DOHH2 (cell line): ENCODE measurements at regions not wholly inside any gene's neighbourhood (a gene's known extent, or its start where the extent isn't known, plus 50 kb on each side); places are given as distances from the start of the nearest gene placed in this dataset.

Experiments
- H3F3A ChIP-seq: fragments of 200-600 bp; sonication (generic), shearing (Covaris generic); 2 replicates; pipeline ENCODE4 v1.6.0; 2016; ENCODE audit warnings: antibody characterized with exemption, mild to moderate bottlenecking; ENCODE audit not compliant: control insufficient read depth, insufficient read depth
- H3K27ac ChIP-seq: fragments of 200-600 bp; sonication (generic); 2 replicates; pipeline ENCODE4 v1.5.1; 2014; ENCODE audit warnings: low read depth, mild to moderate bottlenecking, low read length, moderate library complexity
- H3K27me3 ChIP-seq: fragments of 200-600 bp; sonication (generic); 2 replicates; pipeline ENCODE4 v1.6.1; 2014; ENCODE audit warnings: mild to moderate bottlenecking, low read length, mixed read lengths; ENCODE audit not compliant: control insufficient read depth
- H3K36me3 ChIP-seq: fragments of 200-600 bp; sonication (generic); 2 replicates; pipeline ENCODE4 v1.6.1; 2014; ENCODE audit warnings: mild to moderate bottlenecking, low read length, moderate library complexity, mixed read lengths; ENCODE audit not compliant: control insufficient read depth
- H3K4me1 ChIP-seq: fragments of 200-600 bp; sonication (generic); 2 replicates; pipeline ENCODE4 v1.6.1; 2014; ENCODE audit warnings: mild to moderate bottlenecking, low read length, mixed read lengths; ENCODE audit not compliant: control insufficient read depth
- H3K4me2 ChIP-seq: fragments of 200-600 bp; sonication (generic); 2 replicates; pipeline ENCODE4 v1.6.0; 2014; ENCODE audit warnings: mild to moderate bottlenecking, low read length, moderate library complexity
- H3K4me3 ChIP-seq: fragments of 200-600 bp; sonication (generic); 2 replicates; pipeline ENCODE4 v1.5.1; 2014; ENCODE audit warnings: mild to moderate bottlenecking, low read length, mixed read lengths
- H3K79me2 ChIP-seq: fragments of 200-600 bp; sonication (generic); 2 replicates; pipeline ENCODE4 v1.6.1; 2014; ENCODE audit warnings: mild to moderate bottlenecking, low read length, mixed read lengths; ENCODE audit not compliant: control insufficient read depth
- H3K9me2 ChIP-seq: fragments of 200-600 bp; sonication (generic); replicated peaks from 2 replicates; pipeline ENCODE4 v1.6.1; 2014; ENCODE audit warnings: mild to moderate bottlenecking, low read length, mixed read lengths; ENCODE audit not compliant: control insufficient read depth
- H3K9me3 ChIP-seq: fragments of 200-600 bp; sonication (generic); 2 replicates; pipeline ENCODE4 v1.6.1; 2014; ENCODE audit warnings: antibody characterized with exemption, low read length, mixed read lengths; ENCODE audit not compliant: control insufficient read depth, insufficient read depth
- H4K20me1 ChIP-seq: fragments of 200-600 bp; sonication (generic); 2 replicates; pipeline ENCODE4 v1.6.0; 2014; ENCODE audit warnings: low read depth, mild to moderate bottlenecking, antibody characterized with exemption, low read length, moderate library complexity; ENCODE audit not compliant: control insufficient read depth, insufficient read depth
- EZH2phosphoT487 ChIP-seq: fragments of 200-600 bp; sonication (generic); IDR thresholded peaks from 2 replicates; pipeline ENCODE4 v1.6.1; 2017; ENCODE audit warnings: borderline replicate concordance, mild to moderate bottlenecking, antibody characterized with exemption, low read length, moderate library complexity, mixed read lengths
- TF ChIP-seq, protein P1 (sequence below): fragments of 200-600 bp; sonication (generic); IDR thresholded peaks from one replicate; pipeline ENCODE4 v1.5.1; 2014; ENCODE audit warnings: antibody characterized with exemption, mild to moderate bottlenecking, low read depth, low read length; ENCODE audit not compliant: poor library complexity, severe bottlenecking

DNA sequence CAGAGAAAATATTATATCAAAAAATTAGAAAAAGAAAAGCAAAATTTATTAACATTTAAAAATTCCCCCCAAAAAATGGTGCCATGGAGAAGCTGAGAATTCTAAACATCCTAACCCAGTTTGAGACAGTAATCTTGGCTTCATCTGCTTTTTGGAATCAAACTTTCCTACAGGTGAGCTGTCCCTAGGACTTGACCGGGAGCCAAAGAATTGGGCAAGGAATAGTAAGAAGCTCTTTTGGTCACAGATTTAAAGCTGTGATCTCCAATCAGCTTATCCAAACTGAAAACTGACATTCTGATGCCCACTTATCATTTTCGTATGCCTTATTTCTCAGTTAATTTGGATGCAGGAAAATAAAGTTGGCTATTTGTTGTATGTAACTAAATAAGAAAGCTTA is 457.3 kb upstream of the DMAC1 start:
- Histone ChIP-seq H3K36me3 (no peaks in the 10 kb centered on the region), H3F3A (no peaks in the 10 kb centered on the region), H3K27me3 (no peaks in the 10 kb centered on the region), H3K4me2 (no peak overlapping the region), H3K9me2 (no peaks in the 10 kb centered on the region), H3K4me1 (peaks cover 4% of the 10 kb centered on the region; the same call in 1 of the 2 replicates), H4K20me1 (no peaks in the 10 kb centered on the region), H3K9me3 (no peaks in the 10 kb centered on the region), H3K27ac (no peak overlapping the region), H3K79me2 (no peaks in the 10 kb centered on the region), H3K4me3 (no peak overlapping the region)
- TF ChIP-seq, protein P1, sequence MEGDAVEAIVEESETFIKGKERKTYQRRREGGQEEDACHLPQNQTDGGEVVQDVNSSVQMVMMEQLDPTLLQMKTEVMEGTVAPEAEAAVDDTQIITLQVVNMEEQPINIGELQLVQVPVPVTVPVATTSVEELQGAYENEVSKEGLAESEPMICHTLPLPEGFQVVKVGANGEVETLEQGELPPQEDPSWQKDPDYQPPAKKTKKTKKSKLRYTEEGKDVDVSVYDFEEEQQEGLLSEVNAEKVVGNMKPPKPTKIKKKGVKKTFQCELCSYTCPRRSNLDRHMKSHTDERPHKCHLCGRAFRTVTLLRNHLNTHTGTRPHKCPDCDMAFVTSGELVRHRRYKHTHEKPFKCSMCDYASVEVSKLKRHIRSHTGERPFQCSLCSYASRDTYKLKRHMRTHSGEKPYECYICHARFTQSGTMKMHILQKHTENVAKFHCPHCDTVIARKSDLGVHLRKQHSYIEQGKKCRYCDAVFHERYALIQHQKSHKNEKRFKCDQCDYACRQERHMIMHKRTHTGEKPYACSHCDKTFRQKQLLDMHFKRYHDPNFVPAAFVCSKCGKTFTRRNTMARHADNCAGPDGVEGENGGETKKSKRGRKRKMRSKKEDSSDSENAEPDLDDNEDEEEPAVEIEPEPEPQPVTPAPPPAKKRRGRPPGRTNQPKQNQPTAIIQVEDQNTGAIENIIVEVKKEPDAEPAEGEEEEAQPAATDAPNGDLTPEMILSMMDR = no peak
- TF ChIP-seq EZH2phosphoT487 = no peak

DNA sequence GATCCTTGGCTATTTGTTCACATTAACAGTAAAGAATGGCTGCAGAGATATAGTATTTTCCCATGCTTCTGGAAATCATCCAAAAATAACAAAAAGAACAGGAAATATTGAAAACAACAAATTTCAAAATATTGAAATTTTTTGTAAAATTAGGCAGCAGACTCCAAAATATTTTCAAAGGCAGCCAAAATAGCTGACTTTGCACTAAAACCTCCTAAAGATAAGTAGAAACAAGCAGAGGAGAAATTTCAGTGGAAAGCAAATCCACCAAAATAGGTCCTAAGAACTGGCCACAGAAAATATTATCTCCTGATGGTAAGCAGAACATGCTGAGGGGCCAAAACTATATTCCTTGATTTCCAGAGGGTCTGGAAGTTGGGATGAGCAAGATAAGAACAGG is 456.3 kb upstream of the DMAC1 start:
- Histone ChIP-seq H3K27me3 (no peaks in the 10 kb centered on the region), H4K20me1 (no peaks in the 10 kb centered on the region), H3K4me2 (no peak overlapping the region), H3K9me2 (no peaks in the 10 kb centered on the region), H3K79me2 (no peaks in the 10 kb centered on the region), H3K4me1 (no peaks in the 10 kb centered on the region), H3K4me3 (no peak overlapping the region), H3K36me3 (no peaks in the 10 kb centered on the region), H3F3A (no peaks in the 10 kb centered on the region), H3K27ac (no peak overlapping the region), H3K9me3 (no peaks in the 10 kb centered on the region)
- no peak for TF ChIP-seq EZH2phosphoT487
- TF ChIP-seq, protein P1 = no peak

DNA sequence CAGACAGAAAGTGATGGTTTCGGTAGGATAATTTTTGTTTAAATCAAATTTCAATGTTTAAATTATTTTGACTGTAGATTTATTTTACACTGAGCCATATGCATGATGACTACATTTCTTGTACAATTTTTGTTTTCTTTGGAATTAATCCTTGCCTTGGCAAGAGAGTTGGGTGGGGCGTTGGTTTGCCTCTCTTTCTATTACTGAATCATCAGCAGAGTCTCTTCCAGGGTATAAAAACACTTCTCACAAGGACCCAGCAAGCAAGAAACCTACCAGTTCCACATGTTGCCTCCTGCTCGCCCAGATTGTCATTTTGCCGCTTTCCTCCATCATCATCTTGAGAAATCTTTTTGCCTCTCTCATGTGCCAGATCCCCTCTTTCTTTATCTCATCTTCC is 455.0 kb upstream of the DMAC1 start:
- Histone ChIP-seq H3K27me3 (no peaks in the 10 kb centered on the region), H4K20me1 (no peaks in the 10 kb centered on the region), H3K9me3 (no peaks in the 10 kb centered on the region), H3K9me2 (no peaks in the 10 kb centered on the region), H3F3A (no peaks in the 10 kb centered on the region), H3K27ac (no peak overlapping the region), H3K36me3 (no peaks in the 10 kb centered on the region), H3K4me2 (no peak overlapping the region), H3K4me1 (no peaks in the 10 kb centered on the region), H3K4me3 (no peak overlapping the region), H3K79me2 (no peaks in the 10 kb centered on the region)
- TF ChIP-seq, protein P1 = no peak
- TF ChIP-seq EZH2phosphoT487 = no peak

DNA sequence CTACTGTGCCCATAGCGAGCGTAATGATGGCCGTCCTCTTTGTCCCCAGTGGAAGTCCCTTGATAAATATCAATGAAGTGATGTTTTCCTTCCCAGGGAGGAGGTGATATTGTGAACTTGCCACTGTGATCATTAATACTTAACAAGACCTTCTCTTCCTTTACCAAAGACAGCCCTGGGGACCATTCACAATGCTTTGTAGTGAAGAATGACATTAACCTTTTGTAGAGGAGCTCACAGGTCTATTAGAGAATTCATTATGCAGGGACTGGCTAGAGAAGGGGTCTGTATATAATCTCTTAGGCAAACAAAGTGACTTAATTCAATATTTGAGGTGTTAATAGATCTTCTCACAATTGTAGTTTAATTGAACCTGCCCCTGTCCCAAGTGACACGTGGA is 452.9 kb upstream of the DMAC1 start:
- no peaks in the 10 kb centered on the region for H3F3A ChIP-seq
- H3K36me3 ChIP-seq = no peaks in the 10 kb centered on the region
- H3K9me2 ChIP-seq = no peaks in the 10 kb centered on the region
- H3K79me2 ChIP-seq = no peaks in the 10 kb centered on the region
- no peaks in the 10 kb centered on the region for H3K4me1 ChIP-seq
- H3K4me3 ChIP-seq = no peak overlapping the region
- H3K4me2 ChIP-seq = no peak overlapping the region
- no peak overlapping the region for H3K27ac ChIP-seq
- no peaks in the 10 kb centered on the region for H3K27me3 ChIP-seq
- TF ChIP-seq, protein P1 = no peak
- no peak for TF ChIP-seq EZH2phosphoT487
- no peaks in the 10 kb centered on the region for H3K9me3 ChIP-seq
- H4K20me1 ChIP-seq = no peaks in the 10 kb centered on the region
